Activated naive CD8-positive, alpha-beta T cell treated with anti-CD3 and anti-CD28 coated beads, Interleukin-2, amount 50 U/mL, for 24 hours (primary cell): ENCODE measurements at regions not wholly inside any gene's neighbourhood (a gene's known extent, or its start where the extent isn't known, plus 50 kb on each side); places are given as distances from the start of the nearest gene placed in this dataset.

Source experiments
- ATAC-seq: fragments of 150-1000 bp; cut with Tn5 transposase; one replicate; pipeline ENCODE4 v1.10.0; 2021
- DNase-seq: peaks from one replicate; pipeline ENCODE4 v3.0.0; 2021
- H3K27ac Mint-ChIP-seq: one replicate; pipeline ENCODE4 v1.8.0; 2021; ENCODE audit warnings: mild to moderate bottlenecking, mixed read lengths
- H3K27me3 Mint-ChIP-seq: one replicate; pipeline ENCODE4 v1.8.0; 2021; ENCODE audit warnings: mixed read lengths
- H3K36me3 Mint-ChIP-seq: one replicate; pipeline ENCODE4 v1.8.0; 2021; ENCODE audit warnings: low read depth, mixed read lengths
- H3K4me1 Mint-ChIP-seq: one replicate; pipeline ENCODE4 v1.8.0; 2021; ENCODE audit warnings: mixed read lengths
- H3K4me3 Mint-ChIP-seq: one replicate; pipeline ENCODE4 v1.8.0; 2021; ENCODE audit warnings: mild to moderate bottlenecking, moderate library complexity, mixed read lengths
- H3K9me3 Mint-ChIP-seq: one replicate; pipeline ENCODE4 v1.8.0; 2021; ENCODE audit warnings: mixed read lengths

- Mint-ChIP-seq H3K27me3 (peaks cover 20% of the 10 kb centered on the region), H3K4me1 (no peaks in the 10 kb centered on the region), H3K9me3 (no peaks in the 10 kb centered on the region), H3K36me3 (no peaks in the 10 kb centered on the region), H3K27ac (no peak overlapping the region), H3K4me3 (no peak overlapping the region)
- DNase-seq (no peak), ATAC-seq (no peak)
These were observed 116.0 kb downstream of the MIS18A start for GRCh38 chr21:32162727-32163320.

DNA sequence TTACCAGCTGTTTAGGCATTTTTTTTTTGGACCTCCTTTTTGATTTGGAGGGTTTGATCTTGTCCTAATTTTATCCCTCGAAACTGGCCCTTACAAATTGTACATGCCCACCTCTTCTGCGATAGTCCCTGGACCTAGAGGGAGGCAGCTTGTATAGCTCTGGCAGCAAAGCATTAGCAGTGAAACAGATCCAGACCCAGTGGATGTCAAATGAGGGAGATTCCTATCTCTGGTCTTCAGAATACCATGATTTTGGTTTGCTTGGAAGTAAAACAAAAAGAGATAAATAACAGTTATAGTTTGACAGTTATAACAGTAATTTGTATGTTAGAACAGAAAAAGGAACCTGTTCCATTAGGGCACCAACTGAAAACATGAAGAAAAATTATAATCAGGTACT, 123.6 kb downstream of the MIS18A start:
- Mint-ChIP-seq H3K4me1 (no peaks in the 10 kb centered on the region), H3K4me3 (no peak overlapping the region), H3K27me3 (no peaks in the 10 kb centered on the region), H3K27ac (no peak overlapping the region), H3K36me3 (no peaks in the 10 kb centered on the region), H3K9me3 (no peaks in the 10 kb centered on the region)
- ATAC-seq (no peak), DNase-seq (no peak)

DNA sequence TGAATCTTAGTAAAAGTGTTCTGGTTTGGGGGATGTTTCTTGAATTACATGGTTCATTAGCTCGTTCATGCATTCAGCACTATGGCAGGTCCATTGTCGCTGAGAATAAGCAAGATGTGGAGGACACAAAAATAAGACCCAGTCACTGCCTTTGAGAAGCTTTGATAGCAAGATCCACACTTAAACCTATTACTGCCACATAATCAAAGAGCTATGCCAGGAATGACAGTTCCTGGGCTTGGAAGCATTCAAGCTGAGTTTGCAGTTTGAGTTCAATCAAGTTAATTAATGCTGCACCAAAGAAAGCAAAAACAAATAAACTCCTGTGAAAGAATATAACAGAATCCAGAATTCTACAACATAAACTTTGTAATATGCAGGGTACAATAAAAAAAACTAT, 131.8 kb downstream of the MIS18A start:
- no peak for DNase-seq

DNA sequence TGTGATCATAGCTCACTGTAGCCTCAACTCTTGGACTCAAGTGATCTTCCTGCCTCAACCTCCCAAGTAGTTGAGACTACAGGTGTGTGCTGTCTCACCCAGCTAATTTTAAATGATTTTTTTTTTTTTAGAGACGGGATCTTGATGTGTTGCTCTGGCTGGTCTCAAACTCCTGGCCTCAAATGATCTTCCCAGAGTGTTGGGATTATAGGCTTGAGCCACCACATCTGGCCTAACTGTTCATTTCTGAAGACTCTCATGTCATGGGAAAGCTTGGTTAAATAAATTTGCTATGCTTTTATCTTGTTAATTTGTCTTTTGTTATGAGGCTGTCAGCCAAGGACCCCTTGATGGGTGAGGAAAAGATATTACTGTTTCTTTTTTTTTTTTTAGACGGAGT, 134.0 kb downstream of the MIS18A start:
- Mint-ChIP-seq H3K36me3 (no peaks in the 10 kb centered on the region), H3K27me3 (peaks cover 4% of the 10 kb centered on the region), H3K9me3 (no peaks in the 10 kb centered on the region), H3K4me1 (no peaks in the 10 kb centered on the region), H3K4me3 (no peak overlapping the region), H3K27ac (no peak overlapping the region)
- DNase-seq (no peak), ATAC-seq (no peak)

More for the DNA sequence above, 131.8 kb downstream of the MIS18A start:
- Mint-ChIP-seq H3K36me3 (no peaks in the 10 kb centered on the region), H3K4me3 (no peak overlapping the region), H3K4me1 (no peaks in the 10 kb centered on the region), H3K9me3 (no peaks in the 10 kb centered on the region), H3K27ac (no peak overlapping the region), H3K27me3 (peaks cover 4% of the 10 kb centered on the region)
- ATAC-seq, result no peak

DNA sequence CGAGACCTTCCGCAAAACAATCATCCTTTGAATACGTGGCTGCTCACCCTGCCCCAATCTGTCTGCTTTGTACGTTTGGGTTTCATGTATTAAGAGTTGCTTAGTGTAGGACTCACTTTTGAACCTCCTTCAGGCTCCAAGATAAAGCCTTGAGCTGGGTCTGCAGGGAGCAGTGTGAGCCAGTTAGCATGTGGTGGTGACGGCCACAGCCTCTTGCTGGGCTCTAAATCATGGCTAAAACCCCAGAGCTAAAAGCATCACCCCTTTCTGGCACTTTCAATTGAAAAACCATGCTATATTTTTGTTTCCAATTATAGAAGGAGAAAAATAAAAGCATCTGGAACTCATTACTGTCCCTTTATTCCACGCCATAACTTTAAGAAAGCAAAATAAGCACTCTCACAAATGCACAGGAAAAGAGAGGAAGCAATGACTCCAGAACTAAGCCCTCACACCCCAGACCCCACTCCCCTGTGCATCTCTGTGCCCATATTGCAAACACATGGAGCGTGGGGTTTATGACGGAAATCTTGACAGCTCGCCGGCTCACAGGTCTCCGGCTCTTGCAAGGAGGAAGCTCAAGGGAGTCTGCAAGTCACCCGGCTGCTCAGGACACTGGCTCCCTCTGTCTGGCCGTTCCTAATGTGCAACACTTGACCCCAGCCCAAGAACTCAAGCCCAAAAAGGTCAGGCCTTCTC, 135.5 kb downstream of the MIS18A start:
- H3K4me3 Mint-ChIP-seq, result no peak overlapping the region
- H3K27me3 Mint-ChIP-seq, result peaks cover 4% of the 10 kb centered on the region
- no peak overlapping the region for H3K27ac Mint-ChIP-seq
- no peaks in the 10 kb centered on the region for H3K36me3 Mint-ChIP-seq
- no peaks in the 10 kb centered on the region for H3K4me1 Mint-ChIP-seq
- ATAC-seq, result no peak
- H3K9me3 Mint-ChIP-seq, result no peaks in the 10 kb centered on the region
- DNase-seq, result no peak

DNA sequence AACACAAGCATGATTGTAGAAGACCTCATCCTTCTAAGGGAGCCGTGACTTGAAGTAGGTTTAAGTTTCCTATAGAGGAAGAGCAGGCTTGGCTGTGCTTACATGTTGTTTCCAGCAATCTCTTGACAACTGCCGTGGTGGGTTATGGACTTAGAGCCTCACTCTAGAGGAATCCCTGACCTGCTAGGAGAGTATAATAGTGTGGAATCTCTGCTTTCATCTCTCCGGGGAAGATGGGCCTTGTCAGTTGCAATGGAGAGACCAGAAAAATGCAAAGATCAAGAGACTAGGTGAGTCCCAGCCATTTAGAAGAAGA, 137.6 kb downstream of the MIS18A start:
- Mint-ChIP-seq H3K27me3 (peaks cover 4% of the 10 kb centered on the region), H3K27ac (no peak overlapping the region), H3K4me1 (no peaks in the 10 kb centered on the region), H3K36me3 (no peaks in the 10 kb centered on the region), H3K9me3 (no peaks in the 10 kb centered on the region), H3K4me3 (no peak overlapping the region)
- DNase-seq (no peak), ATAC-seq (no peak)

- Mint-ChIP-seq H3K27ac (no peak overlapping the region), H3K4me3 (no peak overlapping the region), H3K27me3 (peaks cover 5% of the 10 kb centered on the region), H3K36me3 (no peaks in the 10 kb centered on the region), H3K9me3 (no peaks in the 10 kb centered on the region), H3K4me1 (no peaks in the 10 kb centered on the region)
- ATAC-seq (no peak), DNase-seq (no peak)
These were observed 138.1 kb downstream of the MIS18A start for GRCh38 chr21:32140604-32141317.

GRCh38 chr21:32140151-32140550, 138.7 kb downstream of the MIS18A start:
- Mint-ChIP-seq H3K36me3 (no peaks in the 10 kb centered on the region), H3K9me3 (no peaks in the 10 kb centered on the region), H3K27me3 (peaks cover 5% of the 10 kb centered on the region), H3K4me1 (no peaks in the 10 kb centered on the region), H3K4me3 (no peak overlapping the region), H3K27ac (no peak overlapping the region)
- ATAC-seq (no peak), DNase-seq (no peak)

GRCh38 chr21:32138658-32139057, 140.2 kb downstream of the MIS18A start:
- Mint-ChIP-seq H3K27me3 (peaks cover 3% of the 10 kb centered on the region), H3K4me3 (no peak overlapping the region), H3K36me3 (no peaks in the 10 kb centered on the region), H3K4me1 (no peaks in the 10 kb centered on the region), H3K27ac (no peak overlapping the region), H3K9me3 (no peaks in the 10 kb centered on the region)
- DNase-seq (no peak), ATAC-seq (no peak)

GRCh38 chr21:32137931-32138330, 140.9 kb downstream of the MIS18A start:
- Mint-ChIP-seq H3K36me3 (no peaks in the 10 kb centered on the region), H3K4me1 (no peaks in the 10 kb centered on the region), H3K27me3 (peaks cover 2% of the 10 kb centered on the region), H3K4me3 (no peak overlapping the region), H3K9me3 (no peaks in the 10 kb centered on the region), H3K27ac (no peak overlapping the region)
- ATAC-seq, result no peak
- DNase-seq, result no peak

- DNase-seq, result no peak
- Mint-ChIP-seq H3K9me3 (no peaks in the 10 kb centered on the region), H3K4me3 (no peak overlapping the region), H3K4me1 (no peaks in the 10 kb centered on the region), H3K27ac (no peak overlapping the region), H3K36me3 (no peaks in the 10 kb centered on the region), H3K27me3 (peaks cover 2% of the 10 kb centered on the region)
- ATAC-seq, result no peak
These were observed 141.6 kb downstream of the MIS18A start for GRCh38 chr21:32137266-32137665.

DNA sequence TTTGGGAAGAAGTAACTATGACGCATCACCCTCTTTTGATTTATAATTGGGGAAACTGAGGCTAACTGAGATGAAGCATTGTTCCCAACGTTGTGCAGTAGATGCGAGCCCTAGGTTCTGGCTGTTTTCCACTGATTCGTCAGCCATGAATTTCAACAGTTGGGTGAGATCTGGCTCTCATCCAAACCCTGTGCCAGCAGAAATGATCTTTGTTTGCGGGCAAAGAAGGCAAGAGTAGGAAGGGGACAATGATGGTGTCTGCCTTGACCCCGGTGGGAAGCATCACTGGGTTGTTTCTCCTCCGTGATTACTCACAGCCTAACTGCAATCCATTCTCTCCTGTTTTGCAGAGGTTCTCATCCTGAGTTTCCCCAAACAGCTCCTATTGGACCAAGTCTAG, 142.3 kb downstream of the MIS18A start:
- Mint-ChIP-seq H3K4me1 (no peaks in the 10 kb centered on the region), H3K36me3 (no peaks in the 10 kb centered on the region), H3K4me3 (no peak overlapping the region), H3K27ac (no peak overlapping the region), H3K9me3 (peaks cover 3% of the 10 kb centered on the region), H3K27me3 (peaks cover 3% of the 10 kb centered on the region)
- no peak for DNase-seq
- ATAC-seq, result no peak

DNA sequence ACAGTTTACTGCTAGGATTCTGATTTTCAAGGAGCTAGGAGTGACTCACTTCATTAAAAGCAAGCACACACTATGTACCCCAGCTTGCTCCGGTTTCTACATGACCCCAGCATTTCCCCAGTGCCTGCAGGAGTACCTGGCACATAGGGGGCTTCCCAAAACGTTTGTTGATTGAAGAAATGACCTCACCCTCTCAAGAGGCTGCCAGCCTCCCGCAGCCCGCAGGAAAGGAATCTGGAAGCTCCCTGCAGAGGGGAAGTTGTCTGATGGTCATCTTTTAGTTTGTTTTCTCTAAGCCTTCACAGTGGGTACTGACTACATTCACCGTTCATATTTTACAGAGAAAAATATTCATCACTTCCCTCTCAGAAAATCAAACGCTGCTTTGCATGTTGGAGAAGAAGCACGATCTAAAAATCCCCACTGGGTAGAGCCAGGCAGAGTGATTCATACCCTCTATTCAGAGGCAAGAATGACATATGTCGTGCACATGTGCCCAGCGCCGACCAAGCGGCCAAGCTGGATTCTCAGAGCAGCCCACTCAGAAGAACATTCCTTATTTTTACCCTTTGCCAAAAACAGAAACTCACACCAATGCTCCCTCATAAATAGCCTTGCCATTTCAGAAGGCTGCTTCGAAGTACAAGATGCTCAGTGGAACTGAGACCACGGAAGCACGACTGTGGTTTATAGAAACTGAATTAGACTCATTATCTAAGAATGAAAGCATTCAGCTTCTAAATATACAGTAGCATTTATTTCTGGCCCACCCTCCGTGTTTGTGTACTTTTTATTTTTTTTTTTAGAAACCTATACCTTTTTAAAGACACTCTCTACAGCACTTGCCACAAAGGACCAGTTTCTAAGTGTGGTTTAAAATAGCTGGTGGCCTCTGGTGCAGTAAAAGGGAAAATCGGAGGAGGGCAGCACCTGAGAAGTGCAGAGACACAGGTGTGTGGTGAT, 143.2 kb downstream of the MIS18A start:
- Mint-ChIP-seq H3K4me3 (no peak overlapping the region), H3K36me3 (no peaks in the 10 kb centered on the region), H3K27ac (no peak overlapping the region), H3K4me1 (no peaks in the 10 kb centered on the region), H3K27me3 (peaks cover 3% of the 10 kb centered on the region), H3K9me3 (peaks cover 3% of the 10 kb centered on the region)
- DNase-seq (no peak), ATAC-seq (no peak)

GRCh38 chr21:32134441-32135130, 144.3 kb downstream of the MIS18A start:
- Mint-ChIP-seq H3K4me3 (no peak overlapping the region), H3K9me3 (peaks cover 3% of the 10 kb centered on the region), H3K4me1 (no peaks in the 10 kb centered on the region), H3K36me3 (no peaks in the 10 kb centered on the region), H3K27me3 (peaks cover 3% of the 10 kb centered on the region), H3K27ac (no peak overlapping the region)
- DNase-seq (no peak), ATAC-seq (no peak)
